ENCODE measurements at regions not wholly inside any gene's neighbourhood (a gene's known extent, or its start where the extent isn't known, plus 50 kb on each side); places are given as distances from the start of the nearest gene placed in this dataset.
"Not testable (repeated sequence)": the region's sequence is repeated elsewhere in the genome, so short reads cannot be mapped to it uniquely, and the experiment has no call there.

GRCh38 chr15:35247150-35247549, 162.1 kb upstream of the NANOGP8 start:
- no peak for DNase-seq
- Histone ChIP-seq H3K27ac (no peak overlapping the region), H3K27me3 (no peaks in the 10 kb centered on the region), H3K9me3 (no peaks in the 10 kb centered on the region), H3K4me1 (no peaks in the 10 kb centered on the region), H3K36me3 (no peaks in the 10 kb centered on the region), H3K4me3 (no peak overlapping the region)
- intact Hi-C loops (cut with DNase I; ENCODE audit: low total_unique reads) = no loop called here
- TF ChIP-seq, protein P1, sequence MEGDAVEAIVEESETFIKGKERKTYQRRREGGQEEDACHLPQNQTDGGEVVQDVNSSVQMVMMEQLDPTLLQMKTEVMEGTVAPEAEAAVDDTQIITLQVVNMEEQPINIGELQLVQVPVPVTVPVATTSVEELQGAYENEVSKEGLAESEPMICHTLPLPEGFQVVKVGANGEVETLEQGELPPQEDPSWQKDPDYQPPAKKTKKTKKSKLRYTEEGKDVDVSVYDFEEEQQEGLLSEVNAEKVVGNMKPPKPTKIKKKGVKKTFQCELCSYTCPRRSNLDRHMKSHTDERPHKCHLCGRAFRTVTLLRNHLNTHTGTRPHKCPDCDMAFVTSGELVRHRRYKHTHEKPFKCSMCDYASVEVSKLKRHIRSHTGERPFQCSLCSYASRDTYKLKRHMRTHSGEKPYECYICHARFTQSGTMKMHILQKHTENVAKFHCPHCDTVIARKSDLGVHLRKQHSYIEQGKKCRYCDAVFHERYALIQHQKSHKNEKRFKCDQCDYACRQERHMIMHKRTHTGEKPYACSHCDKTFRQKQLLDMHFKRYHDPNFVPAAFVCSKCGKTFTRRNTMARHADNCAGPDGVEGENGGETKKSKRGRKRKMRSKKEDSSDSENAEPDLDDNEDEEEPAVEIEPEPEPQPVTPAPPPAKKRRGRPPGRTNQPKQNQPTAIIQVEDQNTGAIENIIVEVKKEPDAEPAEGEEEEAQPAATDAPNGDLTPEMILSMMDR (IDR thresholded peaks at IDR 0.05) = no peak

DNA sequence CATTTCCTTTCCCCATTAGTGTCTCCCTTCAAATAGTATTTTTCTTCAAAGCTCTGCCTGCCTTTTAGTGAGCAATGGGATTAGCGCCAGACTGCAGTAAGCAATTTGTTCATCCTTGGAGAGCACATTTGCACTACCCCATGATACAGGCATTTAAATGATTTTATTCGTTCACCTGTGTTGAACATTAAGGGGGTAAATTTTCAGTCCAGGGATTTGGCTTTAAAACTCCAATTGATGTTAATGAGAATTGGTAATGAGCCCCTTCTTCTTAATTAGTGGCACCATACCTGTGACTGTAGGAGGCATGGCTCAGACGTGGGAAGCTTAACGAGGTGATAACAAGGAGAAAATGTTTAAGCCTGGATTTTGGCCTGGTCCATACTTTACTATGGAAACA, 161.4 kb upstream of the NANOGP8 start:
- H3K27ac ChIP-seq = no peak overlapping the region
- no peak for DNase-seq
- H3K9me3 ChIP-seq = no peaks in the 10 kb centered on the region
- no peaks in the 10 kb centered on the region for H3K36me3 ChIP-seq
- intact Hi-C loops (cut with DNase I; ENCODE audit: low total_unique reads) = no loop called here
- H3K4me1 ChIP-seq = no peaks in the 10 kb centered on the region
- H3K4me3 ChIP-seq = no peak overlapping the region
- H3K27me3 ChIP-seq = no peaks in the 10 kb centered on the region
- TF ChIP-seq, protein P1 (IDR thresholded peaks at IDR 0.05) = no peak

- H3K9me3 ChIP-seq; H3K4me3 ChIP-seq; H3K4me1 ChIP-seq; intact Hi-C loops (cut with DNase I; ENCODE audit: low total_unique reads); H3K27me3 ChIP-seq; H3K36me3 ChIP-seq; DNase-seq; H3K27ac ChIP-seq: not testable (repeated sequence)
These were observed 160.6 kb upstream of the NANOGP8 start for GRCh38 chr15:35245681-35246080.

DNA sequence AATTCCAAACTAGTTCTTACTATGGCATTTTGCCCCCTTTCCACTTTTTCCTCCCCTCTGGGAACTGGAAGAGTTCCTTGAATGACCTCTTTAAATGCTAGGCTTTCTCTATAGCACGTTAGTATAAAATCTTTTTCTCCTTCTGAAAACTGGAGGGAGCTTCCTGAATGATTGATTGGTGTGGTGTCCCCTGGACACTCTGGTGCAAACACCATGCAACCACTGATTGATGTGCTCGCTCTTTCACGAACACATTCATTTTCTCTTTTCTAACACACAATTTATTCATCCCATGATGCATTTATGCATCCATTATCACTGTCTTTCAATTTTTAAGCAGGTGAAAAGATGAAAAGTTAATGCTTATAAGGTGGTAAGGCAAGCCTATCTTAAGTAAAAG, 159.1 kb upstream of the NANOGP8 start:
- TF ChIP-seq, protein P1 (IDR thresholded peaks at IDR 0.05) = no peak
- no peaks in the 10 kb centered on the region for H3K4me1 ChIP-seq
- intact Hi-C loops (cut with DNase I; ENCODE audit: low total_unique reads) = no loop called here
- H3K36me3 ChIP-seq = no peaks in the 10 kb centered on the region
- H3K27me3 ChIP-seq = no peaks in the 10 kb centered on the region
- no peaks in the 10 kb centered on the region for H3K9me3 ChIP-seq
- no peak overlapping the region for H3K4me3 ChIP-seq
- no peak overlapping the region for H3K27ac ChIP-seq
- DNase-seq = no peak

DNA sequence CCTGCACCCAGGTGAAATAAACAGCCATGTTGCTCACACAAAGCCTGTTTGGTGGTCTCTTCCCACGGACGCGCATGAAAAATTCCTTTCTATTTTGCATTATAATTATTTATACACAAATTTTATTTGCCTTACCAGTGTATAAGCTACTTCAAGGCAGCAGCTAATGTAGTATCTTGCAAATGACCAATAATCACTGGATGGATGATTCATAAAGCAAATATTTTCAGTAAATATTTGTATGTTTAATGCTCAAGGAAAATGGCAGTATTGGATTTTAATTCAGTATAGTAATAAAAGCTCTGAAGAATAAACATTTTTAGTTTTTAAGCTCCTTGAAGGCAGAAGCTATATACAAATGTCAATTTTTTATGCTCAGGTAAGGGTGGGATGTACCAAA, 158.7 kb upstream of the NANOGP8 start:
- no peaks in the 10 kb centered on the region for H3K36me3 ChIP-seq
- no peak for DNase-seq
- H3K9me3 ChIP-seq = no peaks in the 10 kb centered on the region
- no peak overlapping the region for H3K27ac ChIP-seq
- intact Hi-C loops (cut with DNase I; ENCODE audit: low total_unique reads) = no loop called here
- H3K27me3 ChIP-seq = no peaks in the 10 kb centered on the region
- TF ChIP-seq, protein P1 (IDR thresholded peaks at IDR 0.05) = no peak
- no peak overlapping the region for H3K4me3 ChIP-seq
- H3K4me1 ChIP-seq = no peaks in the 10 kb centered on the region

GRCh38 chr15:35239693-35240092, 154.6 kb upstream of the NANOGP8 start:
- H3K9me3 ChIP-seq; intact Hi-C loops (cut with DNase I; ENCODE audit: low total_unique reads); H3K27me3 ChIP-seq: not testable (repeated sequence)

GRCh38 chr15:35238448-35238847, 153.4 kb upstream of the NANOGP8 start:
- H3K9me3 ChIP-seq; H3K36me3 ChIP-seq; H3K4me3 ChIP-seq; intact Hi-C loops (cut with DNase I; ENCODE audit: low total_unique reads); H3K27me3 ChIP-seq; DNase-seq; H3K4me1 ChIP-seq; H3K27ac ChIP-seq: not testable (repeated sequence)

More at GRCh38 chr15:35239693-35240092, 154.6 kb upstream of the NANOGP8 start:
- not testable (repeated sequence) for H3K4me3 ChIP-seq, H3K27ac ChIP-seq, DNase-seq, H3K36me3 ChIP-seq, H3K4me1 ChIP-seq
